Tibial nerve (tissue), 4 donors: ENCODE measurements at regions not wholly inside any gene's neighbourhood (a gene's known extent, or its start where the extent isn't known, plus 50 kb on each side); places are given as distances from the start of the nearest gene placed in this dataset.

Experiments
- DNase-seq, 2 donors: peaks; one replicate each; pipeline ENCODE4 v3.0.0-alpha.2; 2019; ENCODE audit warnings: low spot score in 2 of 2
- H3K27ac ChIP-seq, 4 donors: fragments of 200-600 bp; sonication (generic) in 3 of 4; one replicate each; pipeline ENCODE4 v1.5.1; 2017 to 2019; ENCODE audit warnings: mild to moderate bottlenecking in 1 of 4
- H3K27me3 ChIP-seq, 2 donors: fragments of 200-600 bp; sonication (generic) in 1 of 2; one replicate each; pipeline versions ENCODE4 v1.5.1 to v1.6.0; 2017 to 2019
- H3K36me3 ChIP-seq, 3 donors: fragments of 200-600 bp; sonication (generic); one replicate each; pipeline ENCODE4 v1.5.1; 2018 to 2019
- H3K4me1 ChIP-seq, 4 donors: fragments of 200-600 bp; sonication (generic) in 3 of 4; one replicate each; pipeline ENCODE4 v1.5.1; 2017 to 2019
- H3K4me3 ChIP-seq, 4 donors: fragments of 200-600 bp; sonication (generic) in 3 of 4; one replicate each; pipeline ENCODE4 v1.5.1; 2017 to 2019; ENCODE audit warnings: mild to moderate bottlenecking in 1 of 4, moderate library complexity in 1 of 4
- H3K9me3 ChIP-seq, 4 donors: fragments of 200-600 bp; sonication (generic) in 3 of 4; one replicate each; pipeline ENCODE4 v1.5.1; 2017 to 2019
- CTCF ChIP-seq, 5 experiments: fragments of 200-600 bp in 3 of 5; fragments of 450-650 bp in 2 of 5; sonication (generic) in 3 of 5; IDR thresholded peaks; one replicate each; pipeline ENCODE4 v1.5.1; 2016 to 2019; ENCODE audit warnings: antibody characterized with exemption in 5 of 5, mild to moderate bottlenecking in 3 of 5, moderate library complexity in 2 of 5
- EP300 ChIP-seq, 2 donors: sonication (generic); formaldehyde crosslinking; IDR thresholded peaks; one replicate each; pipeline ENCODE4 v1.6.1; 2017; ENCODE audit warnings: antibody characterized with exemption in 2 of 2, mild to moderate bottlenecking in 1 of 2
- POLR2A ChIP-seq, 2 donors: fragments of 450-650 bp; IDR thresholded peaks; one replicate each; pipeline ENCODE4 v1.6.1; 2017; ENCODE audit warnings: antibody characterized with exemption in 2 of 2, mild to moderate bottlenecking in 2 of 2, moderate library complexity in 2 of 2
- WGBS, 2 donors: methylation state at CpG; one replicate each; pipeline ENCODE4 v1.1.5; 2018; 5-methylcytosine and 5-hydroxymethylcytosine counted together

GRCh38 chr3:105187344-105187743 is 179.4 kb upstream of the ALCAM start:
- DNase-seq = no peak
- Histone ChIP-seq H3K27me3 (no peaks in the 10 kb centered on the region), H3K4me3 (no peak overlapping the region), H3K36me3 (no peaks in the 10 kb centered on the region), H3K9me3 (peaks cover 0 to 9% (median 0%) of the 10 kb centered on the region in 4 donors), H3K27ac (no peak overlapping the region), H3K4me1 (no peaks in the 10 kb centered on the region)
- no peak for TF ChIP-seq POLR2A (IDR thresholded peaks at IDR 0.05)
- no peak for TF ChIP-seq CTCF (IDR thresholded peaks at IDR 0.05)
- TF ChIP-seq EP300 (IDR thresholded peaks at IDR 0.05) = no peak
- WGBS, 2 donors = 85% methylated on average over 1 of the region's 1 CpG

- DNase-seq = no peak
- no peak overlapping the region for H3K27ac ChIP-seq
- no peaks in the 10 kb centered on the region for H3K36me3 ChIP-seq
- H3K4me3 ChIP-seq = no peak overlapping the region
- no peaks in the 10 kb centered on the region for H3K9me3 ChIP-seq
- TF ChIP-seq POLR2A (IDR thresholded peaks at IDR 0.05) (no peak), EP300 (IDR thresholded peaks at IDR 0.05) (no peak), CTCF (IDR thresholded peaks at IDR 0.05) (no peak)
- H3K27me3 ChIP-seq = no peaks in the 10 kb centered on the region
- H3K4me1 ChIP-seq = no peaks in the 10 kb centered on the region
Observed at GRCh38 chr3:105195260-105195659, 171.4 kb upstream of the ALCAM start.

- TF ChIP-seq CTCF (IDR thresholded peaks at IDR 0.05) (no peak), EP300 (IDR thresholded peaks at IDR 0.05) (no peak), POLR2A (IDR thresholded peaks at IDR 0.05) (no peak)
- H3K4me3 ChIP-seq = no peak overlapping the region
Observed at GRCh38 chr3:105197863-105198262, 168.8 kb upstream of the ALCAM start.

GRCh38 chr3:105199217-105199616 is 167.5 kb upstream of the ALCAM start:
- no peaks in the 10 kb centered on the region for H3K4me1 ChIP-seq
- H3K4me3 ChIP-seq = no peak overlapping the region
- 92 to 95% methylated on average over 3 of the region's 3 CpGs for WGBS, 2 donors
- H3K27me3 ChIP-seq = no peaks in the 10 kb centered on the region
- no peak for DNase-seq
- TF ChIP-seq POLR2A (IDR thresholded peaks at IDR 0.05) (no peak), CTCF (IDR thresholded peaks at IDR 0.05) (no peak), EP300 (IDR thresholded peaks at IDR 0.05) (no peak)
- H3K9me3 ChIP-seq = peaks cover 0 to 9% (median 2%) of the 10 kb centered on the region in 4 donors
- no peaks in the 10 kb centered on the region for H3K36me3 ChIP-seq
- no peak overlapping the region for H3K27ac ChIP-seq

More at GRCh38 chr3:105197863-105198262, 168.8 kb upstream of the ALCAM start:
- WGBS, 2 donors = 73 to 74% methylated on average over 2 of the region's 2 CpGs
- no peak overlapping the region for H3K27ac ChIP-seq
- peaks cover 0 to 9% (median under 1%) of the 10 kb centered on the region in 4 donors for H3K9me3 ChIP-seq
- no peaks in the 10 kb centered on the region for H3K4me1 ChIP-seq
- DNase-seq = no peak
- H3K36me3 ChIP-seq = no peaks in the 10 kb centered on the region
- H3K27me3 ChIP-seq = no peaks in the 10 kb centered on the region

- no peak for DNase-seq
- TF ChIP-seq CTCF (IDR thresholded peaks at IDR 0.05) (no peak), POLR2A (IDR thresholded peaks at IDR 0.05) (no peak), EP300 (IDR thresholded peaks at IDR 0.05) (no peak)
Observed at GRCh38 chr3:105210141-105210540, 156.6 kb upstream of the ALCAM start.

More at GRCh38 chr3:105210141-105210540, 156.6 kb upstream of the ALCAM start:
- Histone ChIP-seq H3K4me3 (no peak overlapping the region), H3K27ac (no peak overlapping the region), H3K36me3 (no peaks in the 10 kb centered on the region), H3K4me1 (no peaks in the 10 kb centered on the region), H3K9me3 (no peaks in the 10 kb centered on the region), H3K27me3 (no peaks in the 10 kb centered on the region)
- WGBS, 2 donors = 91 to 95% methylated on average over 1 of the region's 1 CpG
